GM03348 (cell line): ENCODE measurements at regions not wholly inside any gene's neighbourhood (a gene's known extent, or its start where the extent isn't known, plus 50 kb on each side); places are given as distances from the start of the nearest gene placed in this dataset.
"Not testable (repeated sequence)": the region's sequence is repeated elsewhere in the genome, so short reads cannot be mapped to it uniquely, and the experiment has no call there.

Experiments used
- DNase-seq: peaks from one replicate; pipeline ENCODE4 v3.0.0; 2012; ENCODE audit warnings: low spot score

GRCh38 chr16:21487956-21488355 is 111.4 kb upstream of the METTL9 start:
- DNase-seq, result not testable (repeated sequence)

GRCh38 chr16:21499046-21499445 is 100.3 kb upstream of the METTL9 start:
- not testable (repeated sequence) for DNase-seq

DNA sequence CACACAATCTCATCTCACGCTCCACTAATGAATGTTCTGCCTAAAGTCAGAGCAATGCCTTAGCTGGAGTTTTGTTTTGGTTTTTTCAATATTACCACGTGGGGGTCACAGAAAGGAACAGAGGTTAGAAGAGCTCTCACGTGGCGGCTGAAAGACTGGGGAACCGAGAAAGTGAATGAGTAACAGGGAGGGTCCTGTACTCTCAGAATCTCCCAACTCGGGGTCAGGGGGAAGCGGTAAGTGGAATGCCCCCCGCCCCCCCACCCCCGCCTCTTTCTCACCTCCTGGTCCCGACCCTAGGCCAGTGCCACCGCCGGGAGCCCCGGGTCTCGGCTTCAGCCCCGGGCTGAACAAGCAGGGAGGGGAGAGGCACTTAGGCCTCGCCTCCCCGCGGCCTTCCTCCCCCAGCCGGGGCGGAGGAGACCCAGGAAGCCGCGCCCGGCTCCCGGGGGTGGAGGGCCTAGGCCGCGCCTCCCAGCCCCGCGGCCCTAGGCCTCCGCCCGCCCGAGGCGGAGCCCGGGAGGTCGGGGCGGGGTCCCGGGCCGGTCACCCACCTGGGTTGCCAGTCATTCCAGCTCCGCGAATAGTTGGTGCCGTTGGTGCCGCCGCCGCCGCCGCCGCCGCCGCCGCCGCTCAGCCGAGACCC is 98.0 kb upstream of the METTL9 start:
- not testable (repeated sequence) for DNase-seq

- DNase-seq, result peak; percentile 95
Observed at GRCh38 chr16:21501869-21502667, 97.3 kb upstream of the METTL9 start.

DNA sequence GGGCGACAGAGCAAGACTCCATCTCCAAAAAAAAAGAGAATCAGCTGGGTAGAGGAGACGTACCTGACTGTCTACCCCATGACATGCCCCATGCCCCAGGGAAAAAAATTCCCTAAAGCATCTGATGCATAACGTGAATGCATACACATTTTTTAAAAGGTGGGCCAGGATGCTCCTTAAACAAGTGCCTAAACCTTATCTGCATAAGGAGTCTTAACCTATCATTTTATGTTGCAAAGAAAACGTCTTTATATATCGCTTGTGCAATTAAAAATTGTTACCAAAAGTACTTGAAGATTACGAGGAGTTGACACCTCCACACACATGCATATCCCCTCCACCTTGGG is 95.8 kb upstream of the METTL9 start:
- DNase-seq, result not testable (repeated sequence)

GRCh38 chr16:21503941-21504832 is 95.2 kb upstream of the METTL9 start:
- not testable (repeated sequence) for DNase-seq

GRCh38 chr16:21505751-21506520 is 93.4 kb upstream of the METTL9 start:
- DNase-seq, result not testable (repeated sequence)

DNA sequence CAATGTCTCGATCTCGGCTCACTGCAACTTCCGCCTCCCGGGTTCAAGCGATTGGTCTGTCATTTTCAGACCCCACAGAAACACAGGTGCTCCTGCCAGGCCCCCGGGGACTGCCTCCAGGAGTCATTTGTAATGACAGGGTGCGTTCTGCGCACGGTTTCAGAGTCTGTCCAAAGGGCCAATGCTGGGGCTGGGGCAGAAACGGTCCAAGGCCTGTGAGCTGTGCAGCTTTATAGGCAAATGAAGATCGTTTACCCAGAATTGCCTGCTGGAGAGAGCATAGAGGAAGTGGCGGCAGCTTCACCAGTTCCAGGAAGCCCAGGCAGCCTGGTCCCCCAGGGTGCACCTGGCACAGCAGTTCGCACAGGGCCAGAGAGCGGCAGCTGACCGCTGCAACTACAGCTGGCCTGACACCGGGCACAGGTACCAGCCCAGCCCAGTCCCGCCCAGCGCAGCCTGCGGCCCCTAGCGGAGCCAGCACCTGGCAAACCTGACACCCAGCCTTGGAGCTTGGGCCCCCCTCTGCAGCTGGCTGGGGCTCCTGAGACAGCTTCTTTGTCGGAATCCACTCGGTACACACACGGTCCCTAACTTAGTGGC is 92.4 kb upstream of the METTL9 start:
- DNase-seq, result not testable (repeated sequence)

DNA sequence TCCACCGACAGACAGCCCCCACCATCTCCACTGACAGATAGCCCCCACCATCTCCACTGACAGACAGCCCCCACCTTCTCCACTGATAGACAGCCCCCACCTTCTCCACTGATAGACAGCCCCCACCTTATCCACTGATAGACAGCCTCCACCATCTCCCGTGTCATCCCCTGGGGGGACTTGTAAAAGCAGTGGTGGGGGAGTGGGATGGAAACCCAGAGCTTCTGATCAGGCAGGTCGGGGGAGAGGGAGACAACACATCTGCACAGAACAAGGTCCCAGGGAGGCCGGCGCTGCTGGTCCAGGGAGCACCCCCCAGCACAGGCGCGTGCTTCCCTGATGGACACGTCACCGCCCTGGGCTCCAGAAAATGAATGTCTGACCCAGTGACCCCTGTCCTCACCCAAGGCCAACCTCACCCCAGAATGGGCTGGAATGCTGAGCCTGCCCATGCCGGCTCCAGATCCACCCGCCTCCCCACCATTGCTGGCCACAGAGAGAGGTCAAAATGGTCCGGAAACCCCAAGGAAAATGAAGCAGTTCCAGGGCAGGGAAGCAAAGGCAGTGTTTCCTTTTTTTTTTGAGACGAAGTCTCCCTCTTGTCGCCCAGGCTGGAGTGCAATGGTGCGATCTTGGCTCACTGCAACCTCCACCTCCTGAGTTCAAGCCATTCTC is 91.6 kb upstream of the METTL9 start:
- DNase-seq, result not testable (repeated sequence)

DNA sequence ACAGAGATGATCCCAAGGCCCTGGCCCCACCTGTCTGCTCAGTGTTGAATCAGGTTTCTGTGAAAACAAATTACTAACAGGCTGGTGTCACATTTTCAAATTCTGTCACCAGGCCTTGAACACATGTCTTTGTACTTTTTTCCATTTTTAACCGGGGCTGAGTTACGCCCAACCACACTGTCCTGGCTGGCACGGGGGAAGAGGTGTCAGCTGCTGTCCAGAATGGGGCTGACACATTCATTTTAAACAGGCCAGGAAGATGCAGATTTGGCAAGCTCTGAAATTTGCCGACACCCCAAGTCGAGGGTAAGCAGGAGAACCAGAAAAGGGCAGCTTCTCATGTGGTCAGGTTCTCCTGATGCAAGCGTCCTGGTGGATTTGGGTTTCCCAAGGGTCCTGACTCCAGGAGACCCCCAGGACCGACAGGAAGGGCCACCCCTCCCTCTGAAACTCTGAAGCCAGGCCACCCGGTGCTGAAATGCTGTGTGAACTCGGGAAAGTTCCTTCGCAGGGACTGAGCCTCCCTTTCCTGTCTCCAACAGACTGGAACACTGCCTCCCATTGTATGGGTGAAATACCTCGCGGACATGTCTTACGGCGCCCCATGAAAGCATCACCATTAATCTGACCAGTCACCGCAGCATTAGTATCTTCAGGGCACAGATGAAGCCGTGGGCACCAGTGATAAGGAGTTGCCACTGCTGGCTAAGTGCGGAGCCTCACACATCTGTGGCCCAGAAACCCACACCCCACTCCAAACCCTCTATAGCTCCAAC is 90.5 kb upstream of the METTL9 start:
- DNase-seq, result not testable (repeated sequence)

DNA sequence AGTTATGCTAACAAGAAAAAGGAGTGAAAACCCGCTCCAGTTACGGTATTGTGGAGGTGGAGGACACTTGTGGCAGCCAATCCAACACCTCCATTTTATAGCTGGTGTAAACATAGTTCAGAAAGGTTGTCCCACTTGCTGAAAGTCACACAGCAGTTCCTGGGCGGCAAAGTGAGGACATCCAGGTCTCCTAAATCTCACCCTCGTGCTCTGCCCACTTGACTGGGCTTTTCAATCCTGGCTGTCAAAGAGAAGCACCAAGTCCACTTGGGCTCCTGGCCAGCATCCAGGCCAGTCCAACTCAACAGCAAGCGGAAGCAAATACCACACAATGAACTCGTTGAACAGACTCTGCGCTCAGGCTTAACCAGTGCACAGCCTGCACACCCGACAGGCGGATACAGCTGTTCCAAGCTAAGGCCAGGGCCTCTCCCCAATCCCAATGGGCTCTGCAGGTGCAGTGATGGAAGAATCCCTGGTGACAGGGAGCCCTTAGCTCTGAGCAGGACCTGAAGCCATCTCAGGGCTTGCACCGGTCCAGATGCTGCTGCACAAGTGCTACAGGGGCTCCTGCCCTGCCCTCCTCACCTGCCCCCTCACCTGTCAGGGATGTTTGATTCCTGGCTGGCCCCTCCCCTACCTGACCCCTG is 89.8 kb upstream of the METTL9 start:
- DNase-seq, result not testable (repeated sequence)

- not testable (repeated sequence) for DNase-seq
Observed at GRCh38 chr16:21510869-21511255, 88.5 kb upstream of the METTL9 start.

DNA sequence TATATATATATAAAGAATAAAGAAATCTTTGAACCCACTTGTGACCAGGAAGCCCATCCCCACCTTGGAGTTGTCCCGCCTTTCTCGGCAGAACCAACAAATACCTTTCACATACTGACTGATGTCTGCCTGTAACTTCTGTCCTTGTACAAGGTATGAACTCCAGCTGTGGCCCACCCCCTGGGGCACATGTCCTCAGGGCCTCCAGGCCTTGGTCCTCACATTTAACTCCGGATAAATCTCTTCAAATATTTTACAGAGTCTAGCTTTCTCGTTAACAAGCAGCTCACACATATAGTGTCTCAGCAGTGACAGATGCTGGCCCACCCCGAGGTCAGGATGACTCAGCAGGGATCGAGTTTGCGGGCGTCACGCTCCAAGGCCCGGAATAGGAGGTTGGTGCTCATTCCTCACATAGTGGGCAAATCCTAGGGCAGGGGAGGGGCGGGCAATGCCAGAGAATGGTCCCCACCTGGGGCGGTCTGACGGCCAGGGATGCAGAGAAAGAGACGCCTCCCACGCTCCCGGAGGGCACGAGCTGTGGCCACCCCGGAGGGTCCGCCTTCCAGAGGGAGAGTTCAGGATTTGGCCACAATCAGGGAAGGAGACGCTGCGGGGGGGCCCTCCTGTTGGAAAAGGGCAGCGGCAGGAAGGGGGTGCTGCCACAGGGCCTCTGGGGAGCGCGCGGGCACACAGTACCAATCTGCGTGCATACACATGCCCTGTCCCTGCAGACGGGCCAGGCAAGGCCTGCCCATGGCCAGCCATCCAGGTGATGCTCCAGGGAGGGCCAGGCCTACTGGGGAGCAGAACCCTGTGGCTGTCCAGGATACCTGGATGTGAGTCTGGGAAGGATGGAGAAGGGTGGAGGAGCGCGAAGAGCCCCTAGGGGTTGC is 87.8 kb upstream of the METTL9 start:
- DNase-seq, result not testable (repeated sequence)

DNA sequence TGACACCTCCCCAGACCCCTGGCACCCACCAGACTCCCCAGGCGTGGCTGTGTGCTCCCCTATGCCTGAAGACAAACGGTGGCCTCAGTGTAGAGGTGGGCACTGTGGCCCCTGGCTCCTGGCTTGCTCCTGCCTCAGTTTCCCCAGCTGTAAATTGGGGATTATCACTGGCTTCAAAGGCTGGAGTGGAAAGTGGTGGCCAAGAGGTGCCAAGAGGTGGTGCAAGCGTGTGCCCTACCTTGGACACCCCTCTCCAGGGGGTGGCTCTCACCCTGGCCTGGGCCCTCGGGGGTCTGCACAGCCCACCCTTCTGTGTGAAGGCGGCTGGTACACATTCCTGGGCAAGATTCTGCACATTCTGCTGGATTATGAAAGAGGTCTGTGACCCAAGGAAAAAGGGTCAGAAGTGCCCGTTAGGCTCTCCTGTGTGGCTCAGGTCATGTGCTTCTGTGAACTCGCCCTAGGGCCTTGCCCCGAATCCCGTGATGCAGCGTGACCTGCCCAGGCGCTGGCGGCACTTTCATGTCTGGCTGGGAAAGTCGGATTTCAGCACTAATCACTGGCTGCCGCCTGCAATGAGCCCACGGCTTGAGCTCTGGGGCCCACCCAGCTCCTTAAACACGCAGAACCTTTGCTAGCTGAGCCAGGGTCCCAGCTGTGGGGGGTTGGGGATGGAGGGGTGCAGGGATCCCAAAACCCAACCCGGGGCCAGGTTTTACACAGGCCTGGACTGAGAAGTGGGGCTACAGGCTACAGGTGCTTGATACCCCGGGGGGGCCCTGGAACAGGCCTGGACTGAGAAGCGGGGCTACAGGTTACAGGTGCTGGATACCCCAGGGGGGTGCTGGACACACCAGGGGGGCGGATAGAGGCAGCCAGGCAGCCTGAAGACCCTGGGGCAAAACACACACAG is 86.8 kb upstream of the METTL9 start:
- DNase-seq, result not testable (repeated sequence)

GRCh38 chr16:21513337-21513741 is 86.0 kb upstream of the METTL9 start:
- peak; percentile 23 for DNase-seq

- DNase-seq, result not testable (repeated sequence)
Observed at GRCh38 chr16:21513812-21514473, 85.4 kb upstream of the METTL9 start.

DNA sequence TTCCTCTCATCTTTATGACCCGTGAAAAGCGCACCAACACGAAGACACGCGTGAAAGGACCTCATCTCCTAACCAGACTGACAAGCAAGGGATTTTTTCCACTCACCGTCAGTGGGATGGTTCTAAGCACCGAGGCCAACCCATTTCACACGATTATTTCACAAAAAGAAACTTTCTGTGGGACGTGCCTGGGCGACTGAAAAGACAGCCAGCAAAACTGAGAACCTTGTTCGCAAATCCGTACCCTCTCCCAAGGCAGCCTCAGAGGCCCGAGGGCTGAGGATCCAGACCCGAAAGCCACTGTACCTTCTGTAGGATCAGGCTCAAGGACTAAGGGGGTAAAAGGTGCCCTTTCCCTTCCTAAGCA is 84.9 kb upstream of the METTL9 start:
- DNase-seq, result not testable (repeated sequence)
